HCT116 (cell line): ENCODE measurements at regions not wholly inside any gene's neighbourhood (a gene's known extent, or its start where the extent isn't known, plus 50 kb on each side); places are given as distances from the start of the nearest gene placed in this dataset.

ENCODE experiments used
- ATAC-seq: fragments of 200-7000 bp; cut with Tn5 transposase; 2 replicates; pipeline ENCODE4 v1.9.1; 2020; ENCODE audit warnings: mild to moderate bottlenecking, moderate library complexity
- BruUV-seq: library from RNA; stranded (reverse); fragments of 400-500 nt; replicated peaks from 2 replicates; lab custom pipeline; 2021; lab: Mats Ljungman, UMichigan
- CTCF ChIA-PET: fragments of 300-600 bp; sonication (Branson Sonifier 250); formaldehyde crosslinking; loops from one replicate; lab custom pipeline; 2021; ENCODE audit warnings: antibody characterized with exemption; lab: Charles Lee
- POLR2A ChIA-PET: fragments of 300-600, 350-600 bp; sonication (Branson Sonifier 250); formaldehyde crosslinking; loops from one replicate; lab custom pipeline; 2021; ENCODE audit warnings: antibody characterized with exemption; lab: Charles Lee
- RAD21 ChIA-PET, 2 experiments: fragments of 300-600 bp; sonication (Branson Sonifier 250); formaldehyde crosslinking; loops; one replicate each; lab custom pipeline; 2023; ENCODE audit warnings: low total read pairs in 2 of 2; ENCODE audit not compliant: uncharacterized antibody in 2 of 2, unreplicated experiment in 2 of 2, low non-redundant PET in 1 of 2; lab: Charles Lee
- DNase-seq: peaks from one replicate; pipeline ENCODE4 v3.0.0-alpha.2; 2010; ENCODE audit warnings: low read depth, low spot score
- H2AFZ ChIP-seq: fragments of 200-600 bp; shearing (Covaris generic), sonication (generic); 2 replicates; pipeline ENCODE4 v1.6.1; 2017; ENCODE audit warnings: low read depth, mixed run types, mixed read lengths, antibody characterized with exemption, low read length; ENCODE audit not compliant: poor library complexity, severe bottlenecking
- H3K27ac ChIP-seq: 2 replicates; pipeline ENCODE4 v1.5.1; 2012; ENCODE audit warnings: low read depth, low read length
- H3K27me3 ChIP-seq: fragments of 200-600 bp; sonication (generic); 2 replicates; pipeline ENCODE4 v1.6.1; 2016; ENCODE audit warnings: mixed run types, low read length, mixed read lengths; ENCODE audit not compliant: insufficient read depth
- H3K36me3 ChIP-seq, 2 experiments: fragments of 200-500 bp in 1 of 2; fragments of 200-600 bp in 1 of 2; sonication (Bioruptor generic) in 1 of 2; sonication (generic) in 1 of 2; 2 replicates each; pipeline versions ENCODE4 v1.5.1 to v1.6.1; 2014 to 2016; ENCODE audit warnings: low read length in 2 of 2, inconsistent platforms in 1 of 2, mixed read lengths in 1 of 2, mixed run types in 1 of 2; ENCODE audit not compliant: insufficient read depth in 2 of 2, control insufficient read depth in 1 of 2
- H3K4me1 ChIP-seq, 2 experiments: fragments of 200-600 bp in 1 of 2; sonication (generic) in 1 of 2; 2 replicates each; pipeline versions ENCODE4 v1.5.1 to v1.6.1; 2012 to 2017; ENCODE audit warnings: low read length in 2 of 2, inconsistent platforms in 1 of 2, mild to moderate bottlenecking in 1 of 2, mixed read lengths in 1 of 2, mixed run types in 1 of 2, moderate library complexity in 1 of 2; ENCODE audit not compliant: insufficient read depth in 2 of 2, control insufficient read depth in 1 of 2
- H3K4me2 ChIP-seq: fragments of 200-600 bp; sonication (generic); 2 replicates; pipeline ENCODE4 v1.6.1; 2017; ENCODE audit warnings: mixed run types, low read length, mixed read lengths
- H3K4me3 ChIP-seq, 2 experiments: fragments of 200-600 bp in 1 of 2; sonication (generic) in 1 of 2; replicated peaks in 1 of 2; 2 replicates each; pipeline ENCODE4 v1.5.1; 2011 to 2016; ENCODE audit warnings: low read length in 2 of 2, control low read depth in 1 of 2, low read depth in 1 of 2, mild to moderate bottlenecking in 1 of 2, mixed read lengths in 1 of 2, mixed run types in 1 of 2
- H3K79me2 ChIP-seq: fragments of 200-600 bp; sonication (generic); 2 replicates; pipeline ENCODE4 v1.6.1; 2017; ENCODE audit warnings: mild to moderate bottlenecking, mixed run types, low read length, moderate library complexity, mixed read lengths; ENCODE audit not compliant: insufficient read depth
- H3K9ac ChIP-seq: fragments of 200-600 bp; sonication (generic); 2 replicates; pipeline ENCODE4 v1.6.1; 2016; ENCODE audit warnings: low read length, mixed read lengths
- H3K9me2 ChIP-seq: fragments of 200-600 bp; sonication (generic), shearing (Covaris generic); 2 replicates; pipeline ENCODE4 v1.6.1; 2017; ENCODE audit warnings: mixed run types, mild to moderate bottlenecking, moderate library complexity; ENCODE audit not compliant: insufficient read depth
- H3K9me3 ChIP-seq, 2 experiments: fragments of 200-500 bp in 1 of 2; fragments of 200-600 bp in 1 of 2; sonication (Bioruptor generic) in 1 of 2; sonication (generic) in 1 of 2; 2 replicates each; pipeline ENCODE4 v1.6.1; 2014 to 2017; ENCODE audit warnings: low read length in 2 of 2, mixed read lengths in 2 of 2, inconsistent platforms in 1 of 2, low read depth in 1 of 2, mild to moderate bottlenecking in 1 of 2, mixed run types in 1 of 2, moderate library complexity in 1 of 2; ENCODE audit not compliant: control insufficient read depth in 1 of 2, insufficient read depth in 1 of 2
- H4K20me1 ChIP-seq: fragments of 200-600 bp; sonication (generic), shearing (Covaris generic); 2 replicates; pipeline ENCODE4 v1.6.1; 2017; ENCODE audit warnings: mixed run types, mild to moderate bottlenecking, moderate library complexity; ENCODE audit not compliant: insufficient read depth
- ATF3 ChIP-seq: IDR thresholded peaks from 2 replicates; pipeline ENCODE4 v1.6.1; 2012
- CEBPB ChIP-seq: IDR thresholded peaks from 2 replicates; pipeline ENCODE4 v1.6.1; 2012; ENCODE audit warnings: low read depth
- CTCF ChIP-seq, 3 experiments: fragments of 200-600 bp in 1 of 3; sonication (generic) in 1 of 3; IDR thresholded peaks in 2 of 3; conservative IDR thresholded peaks in 1 of 3; 2 replicates each; pipeline ENCODE4 v1.5.1; 2012 to 2017; ENCODE audit warnings: low read depth in 2 of 3, low read length in 2 of 3, antibody characterized with exemption in 1 of 3, borderline replicate concordance in 1 of 3, control low read depth in 1 of 3, mild to moderate bottlenecking in 1 of 3, mixed read lengths in 1 of 3, mixed run types in 1 of 3, moderate library complexity in 1 of 3; ENCODE audit not compliant: insufficient read depth in 1 of 3
- EGR1 ChIP-seq: IDR thresholded peaks from 2 replicates; pipeline ENCODE4 v1.6.1; 2012; ENCODE audit warnings: low read depth
- ELF1 ChIP-seq: IDR thresholded peaks from 2 replicates; pipeline ENCODE4 v1.6.1; 2012; ENCODE audit warnings: low read depth, borderline replicate concordance
- EZH2 ChIP-seq: fragments of 200-600 bp; sonication (generic); IDR thresholded peaks from 2 replicates; pipeline ENCODE4 v1.6.1; 2017; ENCODE audit warnings: antibody characterized with exemption, mixed run types
- EZH2phosphoT487 ChIP-seq: fragments of 200-600 bp; IDR thresholded peaks from 2 replicates; pipeline ENCODE4 v1.6.1; 2018; ENCODE audit warnings: antibody characterized with exemption, borderline replicate concordance
- JUND ChIP-seq: IDR thresholded peaks from 2 replicates; pipeline ENCODE4 v1.6.1; 2012
- MAX ChIP-seq: IDR thresholded peaks from 2 replicates; pipeline ENCODE4 v1.6.1; 2012
- POLR2A ChIP-seq: IDR thresholded peaks from 2 replicates; pipeline ENCODE4 v1.7.0; 2011; ENCODE audit warnings: borderline replicate concordance; ENCODE audit not compliant: insufficient read depth, insufficient read length; ENCODE audit errors: extremely low read depth
- POLR2AphosphoS5 ChIP-seq: IDR thresholded peaks from 2 replicates; pipeline ENCODE4 v1.6.1; 2011; ENCODE audit warnings: mild to moderate bottlenecking, low read depth, low read length, moderate library complexity
- RAD21 ChIP-seq: IDR thresholded peaks from 2 replicates; pipeline ENCODE4 v1.6.1; 2012; ENCODE audit warnings: low read depth, mild to moderate bottlenecking
- REST ChIP-seq: IDR thresholded peaks from 2 replicates; pipeline ENCODE4 v1.6.1; 2012; ENCODE audit warnings: low read depth
- SP1 ChIP-seq: IDR thresholded peaks from 2 replicates; pipeline ENCODE4 v1.6.1; 2012; ENCODE audit warnings: low read depth
- SRF ChIP-seq: IDR thresholded peaks from 2 replicates; pipeline ENCODE4 v1.6.1; 2012; ENCODE audit warnings: low read depth
- TCF7L2 ChIP-seq: IDR thresholded peaks from 2 replicates; pipeline ENCODE4 v1.7.0; 2011; ENCODE audit warnings: borderline replicate concordance, inconsistent platforms; ENCODE audit not compliant: insufficient read depth, insufficient read length; ENCODE audit errors: extremely low read depth
- YY1 ChIP-seq: IDR thresholded peaks from 2 replicates; pipeline ENCODE4 v1.6.1; 2011; ENCODE audit warnings: low read length, low read depth, moderate library complexity, mild to moderate bottlenecking; ENCODE audit not compliant: insufficient replicate concordance; ENCODE audit errors: extremely low read depth
- ZBTB33 ChIP-seq: IDR thresholded peaks from 2 replicates; pipeline ENCODE4 v1.6.1; 2011; ENCODE audit warnings: mild to moderate bottlenecking, low read length, moderate library complexity; ENCODE audit not compliant: insufficient replicate concordance; ENCODE audit errors: extremely low read depth
- ZNF274 ChIP-seq: fragments of 200-500 bp; sonication (Bioruptor generic); IDR thresholded peaks from 2 replicates; pipeline ENCODE4 v1.6.1; 2014; ENCODE audit warnings: mild to moderate bottlenecking, low read depth, low read length, inconsistent platforms
- intact Hi-C: fragments of 100-400 bp; cut with micrococcal nuclease; formaldehyde crosslinking; loops from 2 replicates; pipeline ENCODE4 v1.10.0; 2022

GRCh38 chr1:212519131-212519530 lies 86.4 kb downstream of the NENF start:
- intact Hi-C loops, result no loop called here
- ChIA-PET CTCF (no interaction called here), RAD21 (no interaction called here), POLR2A (no interaction called here)
- Histone ChIP-seq H3K9me3 (no peaks in the 10 kb centered on the region), H3K27me3 (no peaks in the 10 kb centered on the region), H3K9ac (no peak overlapping the region), H2AFZ (no peak overlapping the region), H3K79me2 (no peaks in the 10 kb centered on the region), H4K20me1 (no peaks in the 10 kb centered on the region), H3K27ac (no peak overlapping the region), H3K4me3 (no peak overlapping the region), H3K4me1 (peaks cover 3 to 4% of the 10 kb centered on the region in 2 experiments), H3K36me3 (no peaks in the 10 kb centered on the region), H3K4me2 (no peak overlapping the region), H3K9me2 (no peaks in the 10 kb centered on the region)
- TF ChIP-seq TCF7L2, result no peak
- TF ChIP-seq RAD21, result no peak
- TF ChIP-seq ZNF274, result no peak
- no peak for TF ChIP-seq POLR2AphosphoS5
- TF ChIP-seq JUND, result no peak
- no peak for TF ChIP-seq ATF3
- no peak for TF ChIP-seq POLR2A
- TF ChIP-seq SRF, result no peak
- TF ChIP-seq MAX, result no peak
- TF ChIP-seq EGR1, result no peak
- no peak for TF ChIP-seq CEBPB
- TF ChIP-seq EZH2, result no peak
- TF ChIP-seq EZH2phosphoT487, result no peak
- TF ChIP-seq SP1, result no peak
- TF ChIP-seq CTCF (IDR thresholded peaks at IDR 0.05 in 2 of 3, conservative IDR thresholded peaks at IDR 0.05 in 1 of 3; ENCODE audit: borderline replicate concordance in 1 of 3, insufficient read depth in 1 of 3, low read depth in 2 of 3, low read length in 2 of 3), result no peak
- TF ChIP-seq ELF1, result no peak
- no peak for TF ChIP-seq REST
- no peak for TF ChIP-seq ZBTB33
- TF ChIP-seq YY1, result no peak
- ATAC-seq (no peak), DNase-seq (no peak)
- no TSS peak for BruUV-seq
